ENCODE measurements at regions not wholly inside any gene's neighbourhood (a gene's known extent, or its start where the extent isn't known, plus 50 kb on each side); places are given as distances from the start of the nearest gene placed in this dataset.

GRCh38 chr1:172742599-172743500 lies 83.9 kb downstream of the FASLG start:
- TF ChIP-seq FOXP2 (optimal IDR thresholded peaks at IDR 0.05; ENCODE audit: borderline replicate concordance, extremely low read depth, extremely low read length, insufficient read depth) (no peak), POLR2AphosphoS5 (IDR thresholded peaks at IDR 0.05; ENCODE audit: low read depth, low read length) (no peak), TAF1 (IDR thresholded peaks at IDR 0.05; ENCODE audit: borderline replicate concordance, insufficient read depth, low read length) (no peak), REST (IDR thresholded peaks at IDR 0.05; ENCODE audit: insufficient read depth in 1 of 2, low read depth in 2 of 2, low read length in 2 of 2) (no peak)

GRCh38 chr1:172745014-172745413 lies 86.1 kb downstream of the FASLG start:
- no peak for TF ChIP-seq SIN3A (IDR thresholded peaks at IDR 0.05; ENCODE audit: borderline replicate concordance, insufficient read depth, low read length)
- no peak for TF ChIP-seq POLR2AphosphoS5 (IDR thresholded peaks at IDR 0.05; ENCODE audit: low read depth, low read length)
- no peak for TF ChIP-seq FOXP2 (optimal IDR thresholded peaks at IDR 0.05; ENCODE audit: borderline replicate concordance, extremely low read depth, extremely low read length, insufficient read depth)
- TF ChIP-seq REST (IDR thresholded peaks at IDR 0.05; ENCODE audit: insufficient read depth in 1 of 2, low read depth in 2 of 2, low read length in 2 of 2), result no peak
- TF ChIP-seq TAF1 (IDR thresholded peaks at IDR 0.05; ENCODE audit: borderline replicate concordance, insufficient read depth, low read length), result no peak

- TF ChIP-seq POLR2AphosphoS5 (IDR thresholded peaks at IDR 0.05; ENCODE audit: low read depth, low read length) (no peak), FOXP2 (optimal IDR thresholded peaks at IDR 0.05; ENCODE audit: borderline replicate concordance, extremely low read depth, extremely low read length, insufficient read depth) (no peak), SIN3A (IDR thresholded peaks at IDR 0.05; ENCODE audit: borderline replicate concordance, insufficient read depth, low read length) (no peak), TAF1 (IDR thresholded peaks at IDR 0.05; ENCODE audit: borderline replicate concordance, insufficient read depth, low read length) (no peak), REST (IDR thresholded peaks at IDR 0.05; ENCODE audit: insufficient read depth in 1 of 2, low read depth in 2 of 2, low read length in 2 of 2) (no peak)
Measured at GRCh38 chr1:172746091-172746949, 87.4 kb downstream of the FASLG start.

GRCh38 chr1:172748201-172748600 lies 89.3 kb downstream of the FASLG start:
- TF ChIP-seq POLR2AphosphoS5 (IDR thresholded peaks at IDR 0.05; ENCODE audit: low read depth, low read length), result no peak
- no peak for TF ChIP-seq SIN3A (IDR thresholded peaks at IDR 0.05; ENCODE audit: borderline replicate concordance, insufficient read depth, low read length)
- no peak for TF ChIP-seq FOXP2 (optimal IDR thresholded peaks at IDR 0.05; ENCODE audit: borderline replicate concordance, extremely low read depth, extremely low read length, insufficient read depth)
- no peak for TF ChIP-seq TAF1 (IDR thresholded peaks at IDR 0.05; ENCODE audit: borderline replicate concordance, insufficient read depth, low read length)
- TF ChIP-seq REST (IDR thresholded peaks at IDR 0.05; ENCODE audit: insufficient read depth in 1 of 2, low read depth in 2 of 2, low read length in 2 of 2), result no peak
